GM18511 (cell line): ENCODE measurements at regions not wholly inside any gene's neighbourhood (a gene's known extent, or its start where the extent isn't known, plus 50 kb on each side); places are given as distances from the start of the nearest gene placed in this dataset.
A peak's percentile ranks its signal among the peaks of the same experiment; 100 is the strongest.

Experiments used
- ATAC-seq: cut with Tn5 transposase; IDR thresholded peaks from one replicate; pipeline ENCODE4 v1.9.1; 2021; ENCODE audit warnings: mild to moderate bottlenecking, moderate library complexity; ENCODE audit not compliant: unreplicated experiment

DNA sequence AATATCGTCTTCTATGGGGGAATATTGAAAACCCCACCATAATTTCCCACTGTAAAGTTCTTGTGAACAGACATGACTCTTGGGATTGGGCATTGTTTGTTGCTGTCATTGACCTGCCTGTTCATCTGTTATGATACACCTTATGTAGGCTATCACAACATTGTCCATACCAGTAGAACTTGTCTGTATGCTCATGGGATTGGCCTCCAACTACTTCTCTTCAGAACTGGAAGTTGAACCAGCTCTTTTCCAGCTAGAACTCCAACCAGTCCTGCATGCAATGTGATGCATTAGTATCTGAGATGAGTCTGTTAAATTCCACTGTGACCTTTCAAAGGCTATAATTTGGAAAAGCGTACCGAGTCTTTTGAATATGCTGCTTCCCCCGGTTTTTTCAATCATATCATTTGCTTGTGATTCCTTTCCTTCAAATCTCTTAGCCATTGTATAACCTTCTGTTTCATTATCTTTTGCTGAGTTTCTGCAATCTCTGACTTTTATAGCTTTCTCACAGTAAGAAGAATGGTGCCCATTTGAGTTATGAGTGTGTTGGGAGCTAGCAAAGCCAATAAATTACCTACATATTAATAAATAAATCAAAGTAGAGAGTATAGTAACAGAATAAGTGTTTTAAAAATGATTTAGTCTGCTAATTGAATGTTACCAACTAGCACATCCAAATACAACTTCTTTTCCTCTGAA is 101.9 kb downstream of the PLK2 start:
- ATAC-seq: no peak

DNA sequence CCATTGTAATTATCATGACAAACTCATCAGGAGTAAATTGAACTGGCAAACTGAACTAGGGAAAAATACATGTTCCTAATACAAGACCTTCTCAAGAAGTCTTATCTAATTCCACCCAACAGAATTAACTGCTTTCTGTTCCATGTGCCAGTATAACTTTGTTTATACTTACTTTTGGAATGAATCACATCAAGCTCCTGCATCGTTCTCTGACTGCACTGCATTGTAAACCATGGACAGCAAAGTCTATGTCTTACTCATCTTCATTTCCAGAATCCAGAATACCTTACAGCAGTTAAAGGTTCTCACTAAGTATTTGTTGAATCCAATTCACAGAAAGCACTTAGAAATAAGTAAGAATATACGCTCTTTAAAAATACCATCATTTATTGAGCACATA is 102.8 kb downstream of the PLK2 start:
- ATAC-seq: no peak

DNA sequence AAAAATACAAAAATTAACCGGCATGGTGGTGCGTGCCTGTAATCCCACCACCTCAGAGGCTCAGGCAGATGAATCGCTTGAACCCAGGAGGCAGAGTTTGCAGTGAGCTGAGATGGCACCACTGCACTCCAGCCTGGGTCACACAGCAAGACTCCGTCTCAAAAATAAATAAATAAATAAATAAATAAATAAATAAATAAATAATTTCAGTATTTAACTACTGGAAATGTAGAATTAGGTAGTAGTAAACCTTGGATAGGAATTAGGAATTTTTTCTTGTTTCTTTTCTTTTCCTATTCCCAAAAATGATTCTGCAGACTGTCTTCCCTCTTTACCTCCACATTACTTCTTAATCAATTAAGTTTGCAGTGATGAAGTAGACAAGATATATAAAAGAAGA is 103.2 kb downstream of the PLK2 start:
- no peak for ATAC-seq

DNA sequence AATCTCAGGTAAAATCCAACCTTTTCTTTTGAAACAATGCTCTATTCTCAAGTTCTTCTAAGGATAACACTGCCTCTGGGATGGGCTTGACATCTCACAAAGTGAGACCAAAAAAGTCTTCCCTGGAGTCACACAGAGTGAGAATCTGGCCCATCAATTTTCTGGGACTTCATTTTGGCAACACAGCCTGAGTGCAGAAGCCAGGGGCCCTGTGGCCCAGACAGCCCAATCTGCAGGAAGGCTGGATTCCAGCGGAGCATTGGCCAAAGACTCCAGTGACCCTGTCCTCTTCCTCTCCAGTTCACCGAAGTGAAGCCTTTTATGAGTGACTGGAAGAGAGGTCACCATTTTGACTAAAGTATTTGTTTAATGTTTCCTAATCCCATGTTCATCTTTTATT is 105.1 kb downstream of the PLK2 start:
- no peak for ATAC-seq

DNA sequence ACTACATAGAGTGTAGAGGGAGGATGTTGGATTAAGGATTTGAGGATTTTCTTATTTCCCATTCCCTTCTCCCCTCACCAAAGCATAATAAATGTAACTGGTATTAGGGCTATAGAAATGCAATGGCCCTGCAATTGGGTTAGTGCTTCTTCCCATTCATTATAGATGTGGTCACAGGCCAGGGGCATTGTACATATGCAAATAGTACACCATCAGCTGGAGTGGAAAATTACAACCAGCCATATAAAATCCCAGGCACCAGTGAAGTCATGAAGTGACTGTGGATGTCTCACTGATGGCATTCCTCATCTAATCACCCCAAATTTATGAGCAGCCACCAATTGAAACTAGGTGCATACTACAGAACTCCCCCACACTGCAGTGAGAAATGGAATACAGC is 105.9 kb downstream of the PLK2 start:
- ATAC-seq: no peak

DNA sequence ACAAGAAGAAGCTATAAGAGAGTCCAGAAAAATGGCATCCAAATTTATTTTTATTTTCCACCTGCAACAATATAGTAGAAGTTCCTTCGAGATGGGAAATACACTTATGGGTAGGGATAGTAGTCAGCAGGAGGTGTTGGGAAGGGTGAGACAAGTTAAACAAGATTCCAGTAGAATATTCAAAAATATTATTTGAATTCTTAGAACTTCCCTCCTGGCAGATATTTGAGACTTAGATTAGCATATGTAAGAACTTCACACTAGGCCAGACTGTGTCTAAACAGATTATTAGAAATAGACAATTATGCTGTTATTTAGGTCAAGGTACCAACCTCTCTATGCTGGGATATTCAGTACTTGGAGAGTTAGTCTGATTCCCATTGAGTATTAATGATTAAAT is 108.7 kb downstream of the PLK2 start:
- ATAC-seq: no peak

DNA sequence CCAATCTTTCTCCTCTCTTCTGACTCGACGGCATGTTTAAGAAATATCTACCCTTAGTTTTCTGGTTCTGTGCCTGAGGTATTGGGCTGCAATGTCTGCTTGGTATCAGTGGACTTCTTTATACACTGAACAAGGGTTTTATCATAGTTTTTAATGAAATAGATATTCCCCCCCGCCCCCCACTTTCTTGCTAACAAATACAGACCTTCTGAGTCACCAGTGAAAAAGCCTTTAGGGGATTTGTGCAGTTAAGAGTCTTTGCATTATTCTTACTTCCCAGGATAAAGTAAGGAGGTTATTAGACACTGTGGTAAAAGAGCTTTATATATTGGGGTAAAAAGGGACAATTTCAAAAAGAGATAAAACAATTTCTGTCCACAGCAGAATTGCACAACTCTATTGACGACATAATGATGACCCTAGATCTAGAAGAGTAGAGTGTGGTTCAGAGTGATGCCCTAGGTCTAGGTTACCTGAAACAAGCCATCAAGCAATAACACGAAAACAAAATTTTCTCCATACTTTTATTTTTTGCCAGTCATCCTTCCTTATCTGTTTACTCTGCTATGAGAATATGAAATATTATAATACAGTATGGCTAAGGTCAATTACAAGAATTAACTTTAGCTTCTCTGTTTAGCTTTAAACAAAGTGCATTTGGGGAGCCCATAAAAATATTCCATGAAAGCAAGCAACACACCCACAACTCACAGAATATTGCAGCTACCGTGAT is 110.7 kb downstream of the PLK2 start:
- no peak for ATAC-seq

DNA sequence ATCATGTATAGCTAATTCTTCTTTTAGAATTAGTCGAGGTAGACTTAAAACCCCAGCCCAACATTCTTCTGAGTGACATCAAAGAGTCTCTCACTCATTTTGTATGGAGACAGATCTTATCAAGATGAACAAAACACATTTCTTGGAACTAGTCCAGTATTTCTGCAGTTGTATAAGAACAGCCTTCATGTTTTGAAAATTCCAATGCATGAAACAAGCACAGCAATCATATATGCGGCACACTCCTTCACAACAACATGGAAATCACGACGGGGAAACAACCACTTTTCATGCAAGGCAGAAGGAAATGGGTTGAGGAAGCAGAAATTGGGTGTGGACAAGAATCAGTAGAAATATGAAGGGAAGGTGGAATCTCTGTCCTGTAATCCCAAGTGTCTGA is 113.8 kb downstream of the PLK2 start:
- no peak for ATAC-seq

DNA sequence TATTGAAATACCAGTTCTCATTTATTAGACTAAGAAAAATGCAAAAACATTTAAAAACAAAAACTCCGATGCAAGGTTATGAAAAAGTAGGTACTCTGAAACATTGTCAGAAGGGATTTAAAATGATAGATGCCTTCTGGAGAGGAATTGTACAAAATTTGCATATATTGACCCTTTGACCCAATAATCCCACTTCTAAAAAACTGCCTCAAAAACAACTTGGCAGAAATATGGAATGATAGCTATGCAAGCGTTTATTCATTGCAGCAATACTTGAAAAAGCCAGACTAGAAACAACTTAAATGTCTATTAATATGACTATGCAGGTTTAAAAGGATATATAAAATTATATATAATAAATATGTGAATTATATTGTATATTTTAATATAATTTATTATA is 118.4 kb downstream of the PLK2 start:
- no peak for ATAC-seq

DNA sequence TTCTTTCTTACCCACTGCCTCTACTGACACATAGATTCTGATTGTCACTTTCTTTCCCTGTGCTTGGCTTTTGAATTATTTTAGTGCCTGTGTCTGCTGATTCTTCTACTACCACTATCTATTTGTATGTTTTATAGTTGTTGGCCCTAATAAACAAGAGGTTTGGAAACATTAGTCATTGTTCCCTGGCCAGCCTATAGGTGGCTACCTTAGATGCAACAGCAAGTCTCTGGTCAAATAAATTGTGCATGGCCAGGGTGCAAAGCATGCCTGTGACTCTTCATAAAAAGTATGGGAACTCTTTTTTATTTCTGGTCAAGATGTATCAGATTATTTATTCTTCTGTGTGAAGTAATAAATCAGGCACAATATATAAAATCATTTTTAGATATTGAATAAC is 124.4 kb downstream of the PLK2 start:
- ATAC-seq: no peak

DNA sequence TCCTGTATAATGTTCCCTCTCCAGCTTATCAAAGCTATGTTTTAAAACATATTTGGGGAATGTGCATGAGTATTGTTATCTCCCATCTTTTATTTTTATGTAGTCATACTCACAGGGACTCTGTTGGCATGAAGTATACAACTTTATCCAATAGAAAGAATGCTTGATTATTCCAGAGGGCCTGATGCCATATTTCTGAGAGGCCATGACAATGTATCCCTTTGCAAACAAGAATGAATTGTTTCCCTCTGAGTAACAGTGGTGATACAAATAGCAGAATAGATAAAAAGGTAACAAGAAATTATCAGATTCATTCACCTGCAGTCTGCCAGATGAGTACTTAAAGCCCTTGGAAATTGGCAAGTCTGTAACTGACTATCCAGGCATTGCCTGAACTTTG is 125.9 kb downstream of the PLK2 start:
- no peak for ATAC-seq

DNA sequence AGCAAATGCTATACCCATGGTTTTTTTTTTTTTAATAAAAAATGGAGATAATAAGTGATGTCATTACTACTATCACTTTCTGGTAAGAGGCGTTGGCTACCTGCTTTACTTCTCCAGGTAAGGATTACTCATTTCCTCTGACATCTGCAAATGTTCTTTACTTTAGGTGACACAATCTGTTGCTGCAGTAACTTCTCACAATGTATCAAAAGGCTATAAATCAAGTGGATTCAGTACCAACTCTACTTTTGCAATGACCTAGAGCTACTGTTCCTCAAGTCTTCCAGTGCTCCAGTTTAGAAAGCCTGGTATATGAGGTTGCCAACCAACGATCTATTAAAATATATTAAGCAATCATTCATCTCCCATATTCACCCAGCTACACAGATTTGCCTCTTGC is 129.1 kb downstream of the PLK2 start:
- no peak for ATAC-seq

DNA sequence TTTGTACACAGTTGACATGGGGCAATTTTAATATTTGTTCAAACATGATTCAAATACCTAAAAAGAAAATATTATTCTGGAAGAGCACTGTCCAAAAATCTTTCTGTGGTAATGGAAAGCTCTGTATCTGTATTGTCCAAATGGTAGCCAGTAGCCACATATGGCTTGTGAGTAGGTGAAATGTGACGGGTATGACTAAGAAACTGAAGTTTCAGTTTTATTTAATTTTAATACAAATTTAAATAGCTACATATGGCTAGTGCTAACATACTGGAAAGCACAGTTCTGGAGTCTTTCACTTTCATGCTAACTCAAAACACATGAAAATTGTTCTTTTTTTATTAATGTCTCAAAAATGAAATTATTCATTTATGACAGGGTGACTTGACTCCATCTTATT is 132.6 kb downstream of the PLK2 start:
- ATAC-seq: peak; percentile 77

DNA sequence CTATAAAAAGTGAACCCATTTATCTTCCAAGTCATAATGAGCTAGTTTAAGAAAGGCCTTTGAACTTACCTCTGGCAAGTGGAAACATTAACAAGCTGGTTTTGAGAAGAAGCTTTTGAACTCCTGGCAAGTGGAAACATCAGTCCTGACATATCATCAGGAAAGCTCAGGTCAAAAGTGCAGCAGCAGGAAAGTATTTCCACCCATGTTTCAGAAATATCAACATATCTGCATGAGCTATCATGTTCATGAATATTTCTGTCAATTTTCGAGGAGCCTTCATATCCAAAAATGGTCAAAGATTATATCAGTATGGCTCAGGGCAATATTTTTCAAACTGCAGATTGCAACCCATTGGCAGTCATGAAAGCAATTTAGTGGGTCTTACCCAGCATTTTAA is 133.9 kb downstream of the PLK2 start:
- no peak for ATAC-seq

DNA sequence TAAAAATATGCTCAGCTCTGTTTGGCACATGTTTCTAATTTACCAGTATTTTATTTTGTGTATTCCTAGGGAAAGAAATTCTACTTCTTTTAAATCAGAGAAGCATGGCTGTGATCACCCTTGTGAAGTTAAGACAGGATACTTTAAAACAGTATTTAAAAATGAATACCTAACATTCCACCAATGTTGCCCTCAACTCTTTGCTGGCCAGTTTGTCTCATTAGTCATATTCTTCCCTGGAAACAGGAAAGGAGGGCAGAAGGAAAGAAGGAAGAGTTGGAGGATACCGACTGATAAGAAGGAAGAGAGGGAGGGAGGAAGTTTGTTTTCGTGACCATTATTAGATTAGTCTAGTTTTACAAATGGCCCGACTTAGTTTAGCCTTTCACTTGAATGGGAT is 137.4 kb downstream of the PLK2 start:
- ATAC-seq: no peak

DNA sequence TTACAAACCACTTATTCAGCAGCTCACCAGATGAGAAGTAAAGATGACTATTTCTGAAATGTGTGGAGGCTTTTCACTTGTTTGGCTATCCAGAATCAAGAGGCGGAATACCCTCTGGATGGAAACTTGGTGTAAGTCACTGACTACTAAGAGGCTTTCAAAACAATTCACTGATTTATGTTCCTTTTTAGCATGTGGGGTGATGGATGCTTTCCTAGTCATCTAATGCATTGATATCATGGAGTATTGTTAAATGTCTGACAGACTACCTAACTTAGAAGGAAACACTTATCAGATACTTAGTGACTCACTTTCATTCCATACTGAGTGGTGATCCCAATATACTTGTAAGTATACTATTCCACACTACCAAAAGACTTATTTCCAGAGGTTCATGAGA is 141.4 kb downstream of the PLK2 start:
- no peak for ATAC-seq

DNA sequence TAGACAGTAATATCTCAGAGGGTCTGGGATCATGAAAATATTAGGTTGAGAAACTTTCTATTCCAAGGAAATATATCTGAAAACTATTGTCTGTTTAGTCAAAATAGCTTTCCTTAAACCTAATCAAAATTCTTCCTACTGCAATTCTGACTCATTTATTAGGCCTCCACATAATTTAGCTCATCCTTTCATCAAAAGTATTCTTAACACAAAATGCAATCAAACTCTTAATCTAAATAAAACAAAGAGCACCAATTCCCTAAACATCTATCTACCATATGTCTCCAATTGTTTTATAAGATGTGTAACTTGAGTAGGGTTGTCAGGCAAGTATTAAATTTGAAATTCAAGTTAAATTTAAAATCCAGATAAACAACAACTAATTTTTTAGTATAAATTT is 142.1 kb downstream of the PLK2 start:
- no peak for ATAC-seq

DNA sequence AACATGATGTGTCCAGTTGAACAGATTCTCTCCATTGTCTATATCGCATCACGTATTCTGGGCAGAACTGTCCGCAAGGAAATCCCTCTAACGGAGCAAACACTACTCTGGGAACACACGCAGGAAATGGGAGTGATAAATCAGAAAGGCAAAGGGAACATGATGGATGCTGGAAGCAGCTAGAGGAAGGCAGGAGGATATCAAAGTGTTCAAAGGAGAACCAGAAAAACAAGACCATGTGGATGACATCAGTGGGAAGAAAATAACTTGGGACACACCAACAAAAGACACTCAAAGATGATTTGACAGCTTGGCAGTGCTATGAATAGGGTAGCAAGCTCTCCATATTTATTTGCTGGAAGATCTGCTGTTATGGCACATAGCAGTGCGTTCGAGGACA is 142.9 kb downstream of the PLK2 start:
- ATAC-seq: no peak

DNA sequence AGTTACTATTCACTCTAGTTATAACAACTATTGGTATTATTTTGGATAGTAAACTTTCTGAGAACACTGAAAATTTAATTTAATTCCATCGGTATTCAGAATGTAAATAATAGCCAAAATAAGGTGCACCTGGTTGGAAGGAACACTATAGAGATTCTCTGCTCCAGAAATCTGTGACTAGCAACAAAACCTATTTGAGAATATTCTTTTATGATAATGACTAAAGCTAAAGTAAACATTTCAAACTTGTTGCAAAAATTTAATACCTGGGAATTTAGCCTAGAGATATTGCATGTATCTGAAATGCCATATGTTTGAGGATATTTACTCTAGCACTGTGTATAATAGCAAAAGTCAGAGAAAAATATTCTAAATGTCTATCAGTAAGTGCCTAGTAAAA is 144.1 kb downstream of the PLK2 start:
- no peak for ATAC-seq

DNA sequence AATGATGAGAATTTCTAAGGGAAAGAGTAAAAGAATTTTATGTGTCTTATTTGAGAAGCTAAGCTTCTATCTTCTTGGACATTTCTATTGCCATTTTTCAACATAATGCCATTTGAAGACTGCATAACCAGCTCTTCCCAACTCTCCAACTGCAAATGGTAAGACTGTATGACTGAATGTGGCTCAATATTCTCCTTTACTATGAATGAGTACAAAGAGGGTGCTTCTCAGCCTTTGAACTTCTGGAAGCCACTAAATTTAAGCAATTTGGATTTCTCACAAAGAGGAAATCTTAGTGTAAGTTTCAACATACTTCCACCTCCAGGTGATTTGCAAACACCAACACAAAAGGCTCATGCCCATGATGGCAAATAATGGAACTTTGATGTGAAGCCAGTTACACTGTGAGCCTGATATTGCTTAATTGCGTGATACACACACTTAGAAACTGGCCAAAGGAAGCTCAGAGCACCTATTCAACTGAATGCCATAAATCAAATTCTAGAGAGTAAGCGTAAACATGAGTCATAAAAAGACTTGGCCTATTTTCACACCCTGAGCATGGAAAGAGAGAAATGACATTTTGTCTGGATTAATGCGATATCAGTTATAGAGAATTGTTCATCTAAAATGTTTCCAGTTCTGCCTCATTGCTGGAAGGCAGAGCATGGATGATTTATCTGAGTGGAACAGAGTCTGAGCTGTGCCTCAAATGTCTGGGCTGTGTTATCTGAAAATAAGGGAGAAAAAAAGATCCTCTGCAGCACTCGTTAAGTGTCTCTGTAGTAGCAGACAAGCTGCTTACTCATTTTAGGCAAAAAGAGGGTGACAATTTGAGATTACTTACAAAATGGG is 145.3 kb downstream of the PLK2 start:
- no peak for ATAC-seq

DNA sequence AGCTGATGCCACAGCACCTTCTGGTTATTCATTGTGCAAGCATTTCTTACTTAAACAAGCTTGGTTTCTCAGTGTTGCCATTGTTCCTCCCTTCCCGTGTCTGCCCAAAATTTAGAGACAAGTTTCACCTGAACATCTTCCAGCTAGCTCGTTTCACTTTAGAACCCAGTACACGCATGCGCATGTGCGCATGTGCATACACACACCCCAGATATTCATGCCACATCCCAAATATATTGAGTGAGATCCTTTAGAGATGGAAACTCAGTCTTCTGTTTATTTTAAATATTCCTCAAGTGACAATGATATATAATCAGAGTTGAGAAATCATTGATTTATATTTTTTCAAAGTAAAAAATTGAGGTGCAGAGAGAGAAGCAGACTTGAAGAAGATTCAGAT is 147.6 kb downstream of the PLK2 start:
- ATAC-seq: no peak

DNA sequence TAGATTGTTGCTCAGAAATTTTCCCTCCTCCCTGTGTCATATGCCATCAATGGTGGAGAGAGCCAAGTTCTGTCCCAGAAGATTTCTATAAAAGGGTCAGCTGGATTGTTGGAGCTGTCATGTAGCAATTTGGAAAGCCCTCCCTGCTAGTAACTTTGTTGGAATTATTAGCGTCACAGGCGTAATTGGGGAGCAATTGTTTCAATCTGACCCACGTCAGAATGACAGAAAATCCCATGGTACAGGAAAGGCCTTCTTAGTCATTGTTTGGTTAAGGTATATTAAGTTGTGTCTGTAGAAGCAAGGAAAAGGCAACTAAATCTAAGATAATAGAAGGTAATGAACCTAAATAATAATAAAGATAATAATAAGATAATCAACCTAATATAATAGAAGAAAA is 148.4 kb downstream of the PLK2 start:
- ATAC-seq: no peak
